Chondrocyte (in vitro differentiated cells): ENCODE measurements at regions not wholly inside any gene's neighbourhood (a gene's known extent, or its start where the extent isn't known, plus 50 kb on each side); places are given as distances from the start of the nearest gene placed in this dataset.

Experiments
- DNase-seq: peaks from one replicate; pipeline ENCODE4 v3.0.0; 2021; ENCODE audit warnings: mixed read lengths, low spot score
- H3K27ac Mint-ChIP-seq: one replicate; pipeline ENCODE4 v1.8.0; 2021; ENCODE audit warnings: mild to moderate bottlenecking, moderate library complexity, mixed read lengths; ENCODE audit not compliant: unreplicated experiment
- H3K27me3 Mint-ChIP-seq: 2 replicates; pipeline ENCODE4 v1.8.0; 2021; ENCODE audit warnings: low read depth, mixed read lengths
- H3K36me3 Mint-ChIP-seq: 2 replicates; pipeline ENCODE4 v1.8.0; 2021; ENCODE audit warnings: low read depth, mixed read lengths
- H3K4me1 Mint-ChIP-seq: 2 replicates; pipeline ENCODE4 v1.8.0; 2021; ENCODE audit warnings: low read depth, mild to moderate bottlenecking, mixed read lengths
- H3K4me3 Mint-ChIP-seq: one replicate; pipeline ENCODE4 v1.8.0; 2021; ENCODE audit warnings: mild to moderate bottlenecking, moderate library complexity, mixed read lengths; ENCODE audit not compliant: unreplicated experiment
- H3K9me3 Mint-ChIP-seq: 2 replicates; pipeline ENCODE4 v1.8.0; 2021; ENCODE audit warnings: low read depth, mixed read lengths
- CTCF ChIP-seq: fragments of 200-600 bp; sonication (generic); IDR thresholded peaks from 2 replicates; pipeline ENCODE4 v1.5.0; 2021; ENCODE audit warnings: antibody characterized with exemption, mild to moderate bottlenecking, moderate library complexity

GRCh38 chr2:212945526-212945925, 205.9 kb downstream of the IKZF2 start:
- Mint-ChIP-seq H3K9me3 (no peaks in the 10 kb centered on the region), H3K4me3 (no peak overlapping the region), H3K4me1 (peaks cover 11% of the 10 kb centered on the region), H3K27me3 (no peaks in the 10 kb centered on the region), H3K27ac (no peak overlapping the region), H3K36me3 (peaks cover 2% of the 10 kb centered on the region)
- no peak for TF ChIP-seq CTCF
- DNase-seq = no peak

GRCh38 chr2:212943351-212943750, 208.1 kb downstream of the IKZF2 start:
- Mint-ChIP-seq H3K27me3 (no peaks in the 10 kb centered on the region), H3K27ac (no peak overlapping the region), H3K36me3 (no peaks in the 10 kb centered on the region), H3K9me3 (no peaks in the 10 kb centered on the region), H3K4me3 (no peak overlapping the region), H3K4me1 (peaks cover 16% of the 10 kb centered on the region)
- DNase-seq = no peak
- TF ChIP-seq CTCF = no peak

DNA sequence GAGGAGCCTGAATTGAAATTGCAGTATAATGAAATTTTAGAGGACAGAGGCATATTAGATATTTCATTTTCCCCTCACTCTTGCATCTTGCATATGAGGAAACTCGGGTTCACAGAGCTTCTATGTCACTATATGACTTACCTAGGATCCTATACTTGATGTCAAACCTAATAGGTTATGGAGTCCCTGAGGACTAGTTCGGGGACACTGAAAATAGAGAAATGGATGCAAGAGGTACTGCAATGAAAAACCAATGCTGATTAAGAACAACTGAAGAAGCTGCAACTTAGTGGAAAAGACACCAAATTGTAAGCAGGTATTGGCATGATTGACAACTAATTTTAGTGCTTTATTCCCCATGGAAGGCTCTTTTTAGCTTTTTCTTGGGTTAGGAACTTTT, 210.1 kb downstream of the IKZF2 start:
- DNase-seq = no peak
- Mint-ChIP-seq H3K36me3 (no peaks in the 10 kb centered on the region), H3K9me3 (no peaks in the 10 kb centered on the region)

DNA sequence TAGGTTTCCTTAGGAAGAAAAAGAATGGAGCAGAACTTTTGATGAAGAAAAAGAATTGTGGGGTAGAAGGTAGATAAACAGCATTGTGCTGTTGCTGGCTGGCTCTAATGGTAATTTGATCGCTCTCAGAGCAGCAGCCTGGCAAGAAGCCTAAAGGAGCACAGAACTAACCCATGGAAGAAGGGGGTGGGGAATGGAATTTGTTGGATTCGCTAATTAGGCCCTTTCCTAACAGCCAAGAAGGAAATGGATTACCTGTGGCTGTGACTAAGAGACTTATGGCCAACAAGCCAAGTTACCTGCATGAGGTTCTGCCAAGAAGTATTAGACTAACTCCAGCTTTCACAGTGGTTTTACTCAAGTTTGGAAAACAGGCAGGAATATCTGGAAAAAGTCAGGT, 210.6 kb downstream of the IKZF2 start:
- Mint-ChIP-seq H3K4me1 (peaks cover 16% of the 10 kb centered on the region), H3K36me3 (no peaks in the 10 kb centered on the region), H3K9me3 (no peaks in the 10 kb centered on the region), H3K4me3 (no peak overlapping the region), H3K27me3 (no peaks in the 10 kb centered on the region), H3K27ac (no peak overlapping the region)
- no peak for TF ChIP-seq CTCF
- DNase-seq = no peak

More for the DNA sequence above, 210.1 kb downstream of the IKZF2 start:
- Mint-ChIP-seq H3K4me1 (peaks cover 16% of the 10 kb centered on the region), H3K27ac (no peak overlapping the region), H3K4me3 (no peak overlapping the region), H3K27me3 (no peaks in the 10 kb centered on the region)
- no peak for TF ChIP-seq CTCF

DNA sequence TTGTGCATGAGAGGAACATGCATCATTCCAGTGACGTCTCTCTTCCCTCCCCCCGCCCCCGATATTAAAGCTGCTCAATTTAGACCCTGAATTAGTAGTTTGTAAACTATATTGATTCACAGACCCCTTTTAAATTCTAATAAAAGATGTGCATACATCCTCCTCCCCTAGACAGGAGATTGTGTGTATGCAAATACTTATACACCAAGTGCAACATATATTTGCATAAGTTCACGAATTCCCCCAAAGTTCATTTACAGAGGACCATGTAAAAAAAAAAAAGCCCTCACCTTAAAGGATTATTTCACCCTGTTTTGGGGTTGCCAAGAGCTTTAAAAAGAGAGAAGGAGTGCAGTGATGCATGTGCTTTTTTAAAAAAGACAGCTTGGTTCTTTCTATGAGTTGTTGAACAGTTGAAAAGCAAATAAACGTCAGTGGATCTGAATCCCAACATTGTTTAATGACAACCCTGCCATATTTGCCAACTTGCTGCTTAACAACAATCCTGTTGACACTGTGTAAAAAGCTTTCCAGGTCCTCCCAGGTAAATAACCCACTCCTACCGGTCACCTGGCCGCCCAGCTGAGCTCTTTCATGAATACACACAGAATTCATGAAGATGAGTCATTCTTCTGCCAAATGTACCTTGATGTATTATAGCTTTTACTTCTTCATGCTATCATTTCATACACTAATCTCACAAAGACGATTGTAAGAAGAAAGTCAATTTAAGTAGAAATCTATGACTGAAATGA, 211.5 kb downstream of the IKZF2 start:
- Mint-ChIP-seq H3K27me3 (no peaks in the 10 kb centered on the region), H3K4me1 (peaks cover 12% of the 10 kb centered on the region), H3K4me3 (no peak overlapping the region), H3K36me3 (no peaks in the 10 kb centered on the region), H3K9me3 (no peaks in the 10 kb centered on the region), H3K27ac (no peak overlapping the region)
- DNase-seq = no peak
- TF ChIP-seq CTCF = no peak
